NCI-H1105 treated with DMSO at 0.1 percent for 48 hours (cell line): ENCODE measurements at regions not wholly inside any gene's neighbourhood (a gene's known extent, or its start where the extent isn't known, plus 50 kb on each side); places are given as distances from the start of the nearest gene placed in this dataset.

Experiments used
- DNase-seq: peaks from one replicate; lab custom pipeline; 2025; lab: John Stamatoyannopoulos, UW

DNA sequence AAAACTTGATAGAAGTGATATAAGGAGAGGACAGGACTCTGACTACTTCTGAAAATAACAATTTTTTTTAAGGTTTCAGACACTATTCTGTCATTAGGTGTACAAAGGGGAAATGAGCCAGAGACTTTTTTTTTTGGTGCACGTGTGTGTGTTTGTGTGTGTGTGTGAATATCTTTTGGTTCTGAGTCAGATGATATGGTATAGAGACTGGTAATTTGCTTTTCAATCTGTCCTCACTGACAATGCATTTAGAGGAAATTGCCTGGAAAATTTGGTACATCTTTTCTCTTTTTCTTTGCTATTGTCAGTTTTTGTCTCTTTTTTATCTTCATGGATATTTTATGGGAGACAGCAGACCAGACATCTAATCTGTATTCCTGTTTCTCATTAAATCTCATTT, 59.3 kb downstream of the DDIT4L start:
- DNase-seq: no peak

DNA sequence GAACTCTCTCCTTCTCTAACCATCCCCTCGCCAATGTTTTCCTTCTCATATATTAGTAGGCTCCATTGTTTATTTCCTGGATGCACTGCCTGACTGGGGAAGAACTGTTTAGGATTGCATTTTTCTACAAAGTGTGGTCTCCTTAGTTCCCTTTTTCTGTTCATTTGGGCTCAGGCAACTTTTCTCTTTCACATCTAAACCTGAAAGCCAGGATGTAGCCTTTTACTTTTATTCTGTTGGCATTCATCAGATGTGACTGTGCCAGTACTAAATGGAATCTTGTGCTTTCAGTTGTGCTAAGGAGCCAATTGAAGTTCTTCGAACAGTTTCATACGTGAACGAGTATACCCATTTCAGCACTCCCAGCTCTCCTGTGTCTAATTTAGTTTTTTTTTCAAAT, 59.8 kb downstream of the DDIT4L start:
- DNase-seq: no peak

DNA sequence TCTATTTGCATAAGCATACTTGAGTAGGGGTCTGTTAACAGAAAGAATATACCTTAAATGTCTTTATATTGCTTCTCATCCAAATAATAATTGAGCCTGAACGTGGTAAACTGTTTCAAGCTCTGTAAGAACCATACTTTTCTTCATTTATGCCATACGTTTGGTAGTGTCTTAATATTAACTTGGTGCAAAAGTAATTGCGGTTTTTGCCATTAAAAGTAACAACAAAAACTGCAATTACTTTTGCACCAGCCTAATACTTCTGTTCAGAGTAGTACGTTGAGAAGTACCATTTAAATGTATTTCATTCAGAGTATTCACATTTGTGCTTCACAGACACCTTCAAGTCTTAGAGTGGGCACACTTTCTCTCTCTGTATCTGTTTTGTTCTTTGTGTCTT, 60.5 kb downstream of the DDIT4L start:
- DNase-seq: no peak

DNA sequence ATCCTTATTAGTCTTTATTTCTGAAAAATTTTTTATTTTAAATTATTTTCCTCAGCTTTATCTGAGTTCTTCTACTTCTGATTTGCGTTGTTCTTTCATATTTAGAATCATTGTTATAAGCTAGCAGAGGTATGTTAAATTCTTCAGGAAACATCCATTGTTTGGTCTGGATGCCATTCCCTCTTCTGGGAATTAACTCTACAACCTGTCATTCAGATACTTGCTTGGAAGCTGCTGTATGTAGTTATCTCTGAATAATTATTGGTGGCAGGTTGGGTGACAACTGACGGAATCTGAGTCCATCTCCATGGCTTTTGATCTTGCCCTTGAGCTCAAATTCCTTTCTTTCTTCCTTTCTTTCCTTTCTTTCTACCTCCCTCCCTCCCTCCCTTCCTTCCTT, 61.9 kb downstream of the DDIT4L start:
- DNase-seq: no peak

- no peak for DNase-seq
Observed at GRCh38 chr4:100124715-100125114, 65.6 kb downstream of the DDIT4L start.

GRCh38 chr4:100118181-100118580, 72.1 kb downstream of the DDIT4L start:
- DNase-seq: no peak

- no peak for DNase-seq
Observed at GRCh38 chr4:100117750-100118149, 72.5 kb downstream of the DDIT4L start.

- no peak for DNase-seq
Observed at GRCh38 chr4:100114909-100115308, 75.4 kb downstream of the DDIT4L start.

DNA sequence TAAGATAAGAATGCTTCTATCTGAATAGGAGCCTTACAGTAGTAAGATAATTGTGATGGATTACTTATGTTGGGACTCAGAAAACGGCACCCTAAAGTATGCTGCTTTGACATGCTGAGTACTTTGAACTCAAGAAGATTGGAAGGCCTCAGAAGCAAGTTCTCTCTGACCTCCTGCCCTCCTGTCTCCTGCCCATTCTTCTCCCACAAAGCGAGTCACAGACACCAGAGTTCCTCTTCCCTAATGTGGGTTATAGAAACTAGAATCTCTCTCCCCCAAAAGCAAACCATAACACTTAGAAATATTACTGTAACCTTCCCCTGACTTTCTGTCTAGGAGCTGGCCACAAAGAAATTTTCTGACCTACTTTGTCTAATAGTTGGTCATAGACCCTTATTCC, 76.5 kb downstream of the DDIT4L start:
- DNase-seq: no peak

DNA sequence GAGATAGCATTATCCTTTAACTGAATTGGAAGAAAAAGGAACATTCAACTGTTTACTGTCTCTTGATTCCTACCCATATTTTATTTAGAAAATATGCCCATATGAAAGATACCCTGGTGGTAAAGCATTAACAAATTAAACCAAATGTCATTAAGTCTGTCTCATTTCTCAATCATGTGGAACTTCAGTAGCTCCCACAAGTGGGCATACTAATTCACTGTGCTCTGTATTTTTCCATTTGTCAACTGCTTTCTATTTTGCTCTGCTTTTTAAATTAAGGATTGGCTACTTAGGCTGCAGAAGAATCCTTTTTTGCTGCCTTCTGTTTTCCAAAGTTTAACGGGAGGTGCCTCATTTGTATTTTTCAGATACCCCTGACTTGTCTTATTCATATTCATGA, 77.2 kb downstream of the DDIT4L start:
- no peak for DNase-seq

DNA sequence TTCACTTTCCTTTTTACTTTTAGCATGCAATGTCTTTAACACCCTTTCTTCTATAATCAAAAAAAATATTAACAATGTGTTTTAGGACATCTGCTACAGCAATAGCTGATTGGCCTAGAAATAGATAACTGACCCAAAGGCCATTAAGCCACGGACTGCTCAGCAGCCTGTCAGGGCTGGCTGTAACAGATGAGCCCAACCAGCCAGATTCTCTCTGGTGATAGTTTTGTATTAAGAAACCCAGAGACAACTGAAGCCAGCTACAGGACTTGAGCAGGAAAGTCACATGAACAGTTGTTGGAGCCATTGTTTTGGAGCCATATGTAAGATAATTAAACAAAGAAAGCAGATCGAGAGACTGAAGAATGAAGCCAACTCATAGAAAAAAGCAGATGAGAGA, 80.3 kb downstream of the DDIT4L start:
- DNase-seq: no peak

GRCh38 chr4:100108869-100109268, 81.4 kb downstream of the DDIT4L start:
- no peak for DNase-seq

- no peak for DNase-seq
Observed at GRCh38 chr4:100106982-100107381, 83.3 kb downstream of the DDIT4L start.

DNA sequence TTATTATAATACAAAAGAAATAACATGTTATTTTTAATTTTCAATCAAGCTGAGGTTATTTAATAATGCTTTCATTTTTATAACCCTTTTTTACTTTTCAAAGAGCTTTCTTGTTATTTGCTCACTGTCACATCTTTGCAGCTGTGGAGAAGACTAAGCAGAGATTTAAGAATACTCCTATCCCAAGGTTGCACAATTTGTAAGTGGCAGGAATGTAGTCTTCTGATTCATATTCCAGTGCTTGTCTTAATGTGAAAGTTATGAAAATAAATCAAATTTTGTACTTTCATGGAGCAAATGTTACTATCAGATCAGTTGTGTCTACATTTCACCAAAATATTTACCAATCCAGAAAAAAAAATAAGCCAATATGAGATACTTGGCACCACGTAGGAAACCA, 86.6 kb downstream of the DDIT4L start:
- DNase-seq: no peak

DNA sequence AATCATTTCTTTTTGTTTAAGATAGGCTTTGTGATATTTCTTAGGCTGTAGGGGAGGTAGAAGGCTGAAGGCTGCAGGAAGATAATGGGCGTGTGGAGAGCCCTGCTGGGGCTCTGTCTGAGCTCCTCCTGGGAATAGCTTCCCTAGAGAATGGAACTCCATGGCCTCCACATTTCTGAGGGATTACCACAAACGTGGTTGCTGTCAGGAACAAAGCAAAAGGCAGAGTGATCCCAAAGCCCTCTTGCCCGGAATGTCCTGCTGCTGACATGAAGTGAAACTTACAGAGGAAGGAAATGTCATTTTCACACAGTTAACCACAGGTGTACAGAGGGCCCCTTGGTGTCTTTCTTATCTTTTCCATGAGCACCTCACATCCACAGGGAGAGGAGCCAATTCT, 89.3 kb downstream of the DDIT4L start:
- DNase-seq: no peak

DNA sequence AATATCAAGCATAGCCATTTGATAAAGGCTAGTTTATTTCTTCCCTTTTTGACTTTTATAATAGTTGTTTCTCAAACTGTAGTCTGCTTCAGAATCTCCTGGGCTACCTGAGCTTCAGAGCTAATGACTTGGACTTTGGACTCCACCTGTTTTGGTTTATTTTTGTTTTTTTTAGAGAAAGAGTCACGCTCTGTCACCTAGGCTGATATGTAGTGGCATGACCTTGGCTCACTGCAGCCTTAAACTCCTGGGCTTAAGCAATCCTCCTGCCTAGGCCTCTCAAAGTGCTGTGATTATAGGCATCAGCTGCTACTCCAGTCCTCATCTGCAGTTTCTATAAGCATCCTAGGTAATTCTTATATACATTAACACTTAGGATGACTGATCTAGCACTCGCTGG, 90.5 kb downstream of the DDIT4L start:
- no peak for DNase-seq

DNA sequence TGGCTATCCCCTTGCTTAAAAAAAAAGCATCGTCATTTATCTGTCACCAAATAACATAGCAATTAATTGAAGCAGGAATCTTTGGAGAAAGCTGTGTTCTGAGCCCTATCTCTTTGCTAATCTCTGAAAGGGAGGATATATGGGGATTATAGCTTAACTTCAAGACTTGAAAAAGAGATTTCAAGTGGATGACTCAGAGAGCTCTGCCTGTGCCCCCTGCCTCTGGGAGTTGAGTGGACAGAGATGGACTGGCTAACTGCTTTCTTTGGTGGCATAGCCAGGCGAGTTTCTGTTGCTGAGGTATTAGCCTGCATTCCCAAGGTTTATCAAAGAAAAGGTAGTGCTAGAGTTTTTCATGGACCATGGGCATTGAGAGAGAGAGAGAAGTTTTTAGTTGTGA, 91.6 kb downstream of the DDIT4L start:
- no peak for DNase-seq

- no peak for DNase-seq
Observed at GRCh38 chr4:100098011-100098545, 92.2 kb downstream of the DDIT4L start.

DNA sequence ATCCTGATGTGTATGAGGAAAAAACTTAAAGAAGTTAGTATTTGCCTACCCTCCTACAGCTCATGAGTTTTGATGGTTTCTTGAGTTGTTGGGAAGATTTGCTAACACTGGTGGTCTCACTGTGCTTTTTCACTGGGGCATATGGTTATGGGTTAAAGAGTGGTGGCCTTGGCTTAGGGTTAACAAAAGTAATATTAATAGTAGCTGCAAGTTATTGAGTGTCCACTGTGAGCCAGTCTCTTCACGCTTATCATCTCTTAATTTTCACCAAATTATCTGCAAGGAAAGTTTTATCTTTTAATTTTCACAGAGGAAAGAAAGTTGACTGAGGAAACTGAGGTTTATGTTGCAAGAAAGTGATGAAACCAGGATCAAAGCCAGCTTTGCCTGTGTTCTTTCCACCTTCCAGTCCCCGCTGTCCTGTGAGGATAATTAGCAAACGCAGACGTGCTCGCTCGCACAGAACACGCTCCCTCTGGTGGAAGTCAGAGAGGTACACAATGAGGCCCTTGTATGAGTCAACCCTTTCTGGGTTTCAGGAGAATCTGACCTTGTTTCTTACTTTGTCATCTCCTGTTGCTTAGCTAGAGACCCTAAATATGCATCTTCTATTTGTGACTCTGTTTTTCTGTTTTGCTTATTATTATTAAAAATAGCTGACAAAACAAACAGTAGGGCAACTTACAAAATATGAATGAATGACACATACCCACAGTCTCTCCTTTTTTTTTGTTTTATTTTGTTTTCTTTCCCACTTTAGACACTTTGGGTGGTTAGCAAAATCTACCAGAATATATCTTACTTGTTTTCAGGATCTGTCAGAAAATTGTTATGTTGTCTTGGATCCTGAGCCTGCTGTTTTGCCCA, 94.3 kb downstream of the DDIT4L start:
- peak; percentile 0 for DNase-seq

- DNase-seq: peak; percentile 64
Observed at GRCh38 chr4:100093091-100093866, 97.0 kb downstream of the DDIT4L start.

DNA sequence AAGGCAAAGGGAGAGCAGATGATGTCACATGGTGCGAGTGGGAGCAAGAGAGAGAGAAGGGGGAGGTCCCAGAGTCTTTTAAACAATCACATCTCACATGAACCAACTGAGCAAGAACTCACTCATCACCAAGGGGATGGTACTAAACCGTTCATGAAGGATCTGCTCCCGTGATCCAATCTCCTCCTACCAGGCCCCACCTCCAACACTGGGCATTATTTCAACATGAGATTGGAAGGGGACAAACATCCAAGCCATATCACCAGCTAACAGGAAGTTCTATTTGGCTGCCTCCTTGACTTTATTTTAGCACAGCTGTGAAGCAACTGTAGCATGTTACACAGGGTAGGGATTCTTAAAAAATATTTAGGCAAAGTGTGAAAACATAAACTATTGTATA, 102.5 kb downstream of the DDIT4L start:
- DNase-seq: no peak

- no peak for DNase-seq
Observed at GRCh38 chr4:100086766-100087431, 103.4 kb downstream of the DDIT4L start.

DNA sequence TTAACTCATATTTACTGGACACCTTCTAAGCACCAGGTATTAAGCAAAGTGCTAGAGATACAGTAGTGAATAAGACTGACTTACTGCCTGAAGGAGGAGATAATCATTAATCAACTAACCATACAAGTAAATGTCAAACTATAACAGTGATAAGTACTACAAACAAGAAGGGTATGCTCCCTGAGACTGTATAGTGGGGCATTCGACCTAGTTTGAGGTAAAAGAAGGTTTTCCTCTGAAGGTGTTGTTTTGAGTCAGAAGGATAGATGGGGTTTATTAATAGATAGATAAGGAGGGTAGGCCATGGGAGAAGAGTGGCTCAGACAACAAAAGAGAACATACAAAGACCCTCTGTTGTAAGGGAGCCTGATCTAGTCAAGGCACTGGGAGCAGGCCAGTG, 105.4 kb downstream of the DDIT4L start:
- DNase-seq: no peak
